Mammary epithelial cell (primary cell): ENCODE measurements at regions not wholly inside any gene's neighbourhood (a gene's known extent, or its start where the extent isn't known, plus 50 kb on each side); places are given as distances from the start of the nearest gene placed in this dataset.

Experiments
- CTCF ChIP-seq, 2 donors: IDR thresholded peaks in 1 of 2; conservative IDR thresholded peaks in 1 of 2; 2 replicates each; pipeline ENCODE4 v1.5.1; 2011 to 2012; ENCODE audit warnings: inconsistent platforms in 2 of 2, low read length in 2 of 2, mild to moderate bottlenecking in 2 of 2, control low read depth in 1 of 2, low read depth in 1 of 2; ENCODE audit not compliant: insufficient read depth in 1 of 2; ENCODE audit errors: extremely low read depth in 1 of 2
- EZH2 ChIP-seq: IDR thresholded peaks from 2 replicates; pipeline ENCODE4 v1.6.1; 2012; ENCODE audit warnings: low read length, inconsistent platforms, borderline replicate concordance

GRCh38 chrX:43405191-43405590 lies 250.9 kb upstream of the MAOA start:
- TF ChIP-seq CTCF (conservative IDR thresholded peaks at IDR 0.05 in 1 of 2, IDR thresholded peaks at IDR 0.05 in 1 of 2; ENCODE audit: extremely low read depth in 1 of 2, insufficient read depth in 1 of 2, low read depth in 1 of 2, low read length in 2 of 2): no peak
- no peak for TF ChIP-seq EZH2
